GM12878 (cell line): ENCODE measurements at regions not wholly inside any gene's neighbourhood (a gene's known extent, or its start where the extent isn't known, plus 50 kb on each side); places are given as distances from the start of the nearest gene placed in this dataset.

Experiments used
- ATAC-seq: fragments of 200-7000 bp; cut with Tn5 transposase; 3 replicates; pipeline ENCODE4 v1.9.1; 2020; ENCODE audit warnings: mild to moderate bottlenecking, moderate library complexity
- BruUV-seq: library from RNA; stranded (reverse); fragments of 400-500 nt; replicated peaks from 2 replicates; lab custom pipeline; 2021; lab: Mats Ljungman, UMichigan
- CTCF ChIA-PET: fragments of 300-600 bp; sonication (Branson Sonifier 250); formaldehyde crosslinking; extraction: SDS; loops from one replicate; lab custom pipeline; 2021; ENCODE audit warnings: inconsistent platforms; lab: Yijun Ruan, JAX
- POLR2A ChIA-PET: fragments of 350-600 bp; formaldehyde crosslinking; extraction: SDS; loops from one replicate; lab custom pipeline; 2021; ENCODE audit warnings: inconsistent platforms; lab: Charles Lee
- RAD21 ChIA-PET: fragments of 300-600 bp; sonication (Branson Sonifier 250); formaldehyde crosslinking; loops from one replicate; lab custom pipeline; 2023; ENCODE audit warnings: antibody characterized with exemption; ENCODE audit not compliant: unreplicated experiment; lab: Charles Lee
- SMC1A ChIA-PET: fragments of 300-600 bp; sonication (Branson Sonifier 250); formaldehyde crosslinking; loops from one replicate; lab custom pipeline; 2023; ENCODE audit not compliant: unreplicated experiment, uncharacterized antibody; lab: Charles Lee
- DNase-seq: peaks from one replicate; pipeline ENCODE4 v3.0.0-alpha.2; 2011; ENCODE audit warnings: low read depth, low spot score
- FAIRE-seq: peaks from 3 replicates; lab custom pipeline; 2011; peaks lifted over from hg19 to GRCh38; lab: Jason Lieb, UNC
- H2AFZ ChIP-seq: 2 replicates; pipeline ENCODE4 v1.6.0; 2011; ENCODE audit warnings: low read depth, low read length, control low read depth; ENCODE audit not compliant: control insufficient read depth
- H3K27ac ChIP-seq: 2 replicates; pipeline ENCODE4 v1.5.1; 2011; ENCODE audit warnings: control low read depth; ENCODE audit not compliant: control insufficient read depth, insufficient read depth
- H3K27me3 ChIP-seq, 2 experiments: replicated peaks in 1 of 2; 2 replicates each; pipeline versions ENCODE4 v1.6.0 to v1.6.1; 2011; ENCODE audit warnings: low read length in 1 of 2; ENCODE audit not compliant: control insufficient read depth in 2 of 2, insufficient read depth in 2 of 2
- H3K36me3 ChIP-seq, 2 experiments: 2 replicates each; pipeline ENCODE4 v1.5.1; 2011; ENCODE audit warnings: low read length in 1 of 2; ENCODE audit not compliant: control insufficient read depth in 2 of 2, insufficient read depth in 2 of 2
- H3K4me1 ChIP-seq: 2 replicates; pipeline ENCODE4 v1.6.1; 2011; ENCODE audit warnings: mild to moderate bottlenecking, low read length, moderate library complexity, mixed read lengths; ENCODE audit not compliant: control insufficient read depth, insufficient read depth
- H3K4me2 ChIP-seq: 2 replicates; pipeline ENCODE4 v1.6.0; 2011; ENCODE audit warnings: control low read depth; ENCODE audit not compliant: control insufficient read depth, insufficient read depth
- H3K4me3 ChIP-seq: fragments of 200-600 bp; sonication (generic); 2 replicates; pipeline ENCODE4 v1.5.1; 2016
- H3K79me2 ChIP-seq: 2 replicates; pipeline ENCODE4 v1.6.0; 2011; ENCODE audit warnings: low read length; ENCODE audit not compliant: control insufficient read depth, insufficient read depth
- H3K9ac ChIP-seq: 2 replicates; pipeline ENCODE4 v1.8.0; 2011; ENCODE audit warnings: low read length, control low read depth, mixed read lengths; ENCODE audit not compliant: control insufficient read depth, insufficient read depth
- H3K9me3 ChIP-seq: replicated peaks from 3 replicates; pipeline ENCODE4 v1.5.1; 2011; ENCODE audit warnings: mild to moderate bottlenecking, low read length; ENCODE audit not compliant: control insufficient read depth, insufficient read depth
- H4K20me1 ChIP-seq: 2 replicates; pipeline ENCODE4 v1.6.0; 2011; ENCODE audit not compliant: control insufficient read depth, insufficient read depth
- EP300 ChIP-seq, 2 experiments: fragments of 150-350 bp in 1 of 2; IDR thresholded peaks; 2 replicates each; pipeline ENCODE4 v1.6.1; 2011 to 2012; ENCODE audit warnings: low read depth in 2 of 2, low read length in 2 of 2, borderline replicate concordance in 1 of 2, improper control_type of control experiment in 1 of 2, inconsistent platforms in 1 of 2; ENCODE audit not compliant: control insufficient read depth in 1 of 2
- IKZF1 ChIP-seq: fragments of 450-650 bp; conservative IDR thresholded peaks from 2 replicates; pipeline ENCODE4 v1.6.1; 2017; ENCODE audit warnings: antibody characterized with exemption, mild to moderate bottlenecking
- IRF5 ChIP-seq: fragments of 450-650 bp; IDR thresholded peaks from 2 replicates; pipeline ENCODE4 v1.6.1; 2017; ENCODE audit warnings: borderline replicate concordance
- KDM1A ChIP-seq: fragments of 200-600 bp; sonication (generic); IDR thresholded peaks from 2 replicates; pipeline ENCODE4 v1.6.1; 2016; ENCODE audit warnings: borderline replicate concordance
- LARP7 ChIP-seq: fragments of 450-650 bp; IDR thresholded peaks from 2 replicates; pipeline ENCODE4 v1.6.1; 2017; ENCODE audit warnings: mild to moderate bottlenecking
- MEF2B ChIP-seq: fragments of 450-650 bp; IDR thresholded peaks from 2 replicates; pipeline ENCODE4 v1.6.1; 2018; ENCODE audit warnings: mild to moderate bottlenecking, moderate library complexity; ENCODE audit not compliant: partially characterized antibody, poor library complexity, severe bottlenecking
- POU2F2 ChIP-seq: IDR thresholded peaks from 3 replicates; pipeline ENCODE4 v1.6.1; 2011; ENCODE audit warnings: low read depth, mild to moderate bottlenecking, low read length, borderline replicate concordance
- RB1 ChIP-seq: fragments of 450-650 bp; formaldehyde crosslinking; IDR thresholded peaks from 2 replicates; pipeline ENCODE4 v1.6.1; 2017; ENCODE audit warnings: mild to moderate bottlenecking, borderline replicate concordance
- SMAD5 ChIP-seq: IDR thresholded peaks from 2 replicates; pipeline ENCODE4 v1.6.1; 2016; ENCODE audit warnings: antibody characterized with exemption, low read depth
- SUZ12 ChIP-seq: fragments of 200-600 bp; sonication (generic); IDR thresholded peaks from one replicate; pipeline ENCODE4 v1.6.1; 2018; ENCODE audit warnings: antibody characterized with exemption, mild to moderate bottlenecking; ENCODE audit not compliant: unreplicated experiment
- TBL1XR1 ChIP-seq: IDR thresholded peaks from 2 replicates; pipeline ENCODE4 v1.6.1; 2012; ENCODE audit warnings: low read depth, low read length, improper control_type of control experiment
- WRNIP1 ChIP-seq: IDR thresholded peaks from 2 replicates; pipeline ENCODE4 v1.6.1; 2011; ENCODE audit warnings: low read depth, low read length, improper control_type of control experiment, borderline replicate concordance
- ZBTB4 ChIP-seq: fragments of 450-650 bp; formaldehyde crosslinking; IDR thresholded peaks from 2 replicates; pipeline ENCODE4 v1.4.0; 2022; ENCODE audit warnings: mild to moderate bottlenecking, moderate library complexity
- ZNF274 ChIP-seq: IDR thresholded peaks from one replicate; pipeline ENCODE4 v1.8.0; 2011; ENCODE audit not compliant: insufficient read length, insufficient read depth
- WGBS: methylation state at CpG from one replicate; pipeline ENCODE4 v1.1.6; 2016; ENCODE audit warnings: low lambda C conversion rate; ENCODE audit not compliant: insufficient replicate concordance, insufficient coverage; ENCODE audit errors: missing lambda C conversion rate; 5-methylcytosine and 5-hydroxymethylcytosine counted together
- in situ Hi-C: fragments of 300-500 bp; cut with MboI; formaldehyde crosslinking; loops from 9 replicates; pipeline ENCODE4 v1.14.3; 2018; ENCODE audit warnings: mixed read lengths
- intact Hi-C: fragments of 100-400 bp; cut with micrococcal nuclease; formaldehyde crosslinking; loops from one replicate; pipeline ENCODE4 v1.14.2; 2022; ENCODE audit not compliant: unreplicated experiment

DNA sequence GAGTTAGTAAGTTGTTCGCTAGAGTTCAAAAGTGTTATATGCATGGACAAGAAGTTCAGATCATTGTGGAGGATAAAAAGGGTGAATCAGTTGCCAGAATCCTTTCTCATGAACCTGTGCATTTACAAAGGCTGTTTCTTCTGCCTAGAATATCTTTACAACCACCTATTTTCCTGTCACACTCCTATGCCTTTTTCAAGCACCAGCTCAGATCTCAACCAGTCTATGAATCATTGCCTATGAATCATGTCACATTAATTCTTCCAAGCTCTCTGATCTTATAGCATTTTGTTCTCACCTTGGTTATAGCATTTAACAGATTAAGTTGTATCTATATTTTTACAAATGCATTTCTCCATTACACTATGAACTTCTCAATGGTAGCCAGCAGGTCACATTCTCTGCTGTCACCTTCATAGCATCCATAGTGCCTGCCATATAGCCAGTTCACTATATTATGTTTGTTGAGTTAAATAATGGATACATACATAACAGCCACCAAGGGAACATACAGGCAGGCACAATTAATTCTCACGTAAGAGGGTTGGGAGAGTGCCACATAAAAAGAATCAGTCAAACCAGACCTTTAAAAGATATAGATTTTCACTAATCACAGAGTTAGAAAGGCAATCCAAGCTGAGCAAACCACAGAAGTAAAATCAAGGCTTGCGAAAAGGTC, 573.0 kb downstream of the FOXG1 start:
- Histone ChIP-seq H3K27me3 (no peaks in the 10 kb centered on the region), H3K9me3 (no peaks in the 10 kb centered on the region), H3K27ac (no peak overlapping the region), H3K79me2 (no peaks in the 10 kb centered on the region), H3K4me1 (no peaks in the 10 kb centered on the region), H4K20me1 (no peaks in the 10 kb centered on the region), H2AFZ (no peak overlapping the region), H3K4me3 (no peak overlapping the region), H3K9ac (no peak overlapping the region), H3K36me3 (no peaks in the 10 kb centered on the region), H3K4me2 (no peak overlapping the region)
- no peak for FAIRE-seq
- WGBS = 39% methylated on average over 3 of the region's 3 CpGs
- ATAC-seq = no peak
- intact Hi-C loops (no loop called here), in situ Hi-C loops (no loop called here)
- CTCF ChIA-PET = no interaction called here
- SMC1A ChIA-PET = no interaction called here
- POLR2A ChIA-PET = no interaction called here
- RAD21 ChIA-PET = no interaction called here
- DNase-seq = no peak
- no peak for TF ChIP-seq SMAD5
- no peak for TF ChIP-seq EP300 (IDR thresholded peaks at IDR 0.05; ENCODE audit: borderline replicate concordance in 1 of 2, control insufficient read depth in 1 of 2, low read depth in 2 of 2, low read length in 2 of 2)
- TF ChIP-seq IKZF1 = no peak
- no TSS peak for BruUV-seq

- Histone ChIP-seq H3K36me3 (no peaks in the 10 kb centered on the region), H3K4me2 (no peak overlapping the region), H3K27me3 (no peaks in the 10 kb centered on the region), H3K27ac (no peak overlapping the region), H3K9me3 (no peaks in the 10 kb centered on the region), H3K4me3 (no peak overlapping the region), H2AFZ (no peak overlapping the region), H3K79me2 (no peaks in the 10 kb centered on the region), H3K9ac (no peak overlapping the region), H4K20me1 (no peaks in the 10 kb centered on the region), H3K4me1 (no peaks in the 10 kb centered on the region)
- TF ChIP-seq LARP7 (no peak), WRNIP1 (no peak), TBL1XR1 (no peak), MEF2B (no peak), ZNF274 (no peak), IRF5 (no peak), SUZ12 (no peak), POU2F2 (no peak), KDM1A (no peak), ZBTB4 (CRISPR knock-in tag) (no peak), RB1 (no peak)
- RAD21 ChIA-PET = no interaction called here
- DNase-seq (no peak), FAIRE-seq (no peak), ATAC-seq (no peak)
- in situ Hi-C loops = no loop called here
- BruUV-seq = no TSS peak
- CTCF ChIA-PET = no interaction called here
- POLR2A ChIA-PET = no interaction called here
- intact Hi-C loops = no loop called here
- 0% methylated on average over 1 of the region's 1 CpG for WGBS
- SMC1A ChIA-PET = no interaction called here
These were observed 579.1 kb downstream of the PRKD1 start for GRCh38 chr14:29348504-29348903.
